ENCODE measurements at regions not wholly inside any gene's neighbourhood (a gene's known extent, or its start where the extent isn't known, plus 50 kb on each side); places are given as distances from the start of the nearest gene placed in this dataset.

GRCh38 chr12:24047326-24047725 lies 97.9 kb upstream of the SOX5 start:
- TF ChIP-seq CTCF (IDR thresholded peaks at IDR 0.05; ENCODE audit: low read length) (no peak), EZH2 (IDR thresholded peaks at IDR 0.05; ENCODE audit: borderline replicate concordance, low read length) (no peak)
